Gastrocnemius medialis (tissue), 4 donors: ENCODE measurements at regions not wholly inside any gene's neighbourhood (a gene's known extent, or its start where the extent isn't known, plus 50 kb on each side); places are given as distances from the start of the nearest gene placed in this dataset.

ENCODE experiments used
- CTCF ChIP-seq, 5 experiments: fragments of 450-650 bp in 3 of 5; fragments of 200-600 bp in 2 of 5; sonication (generic) in 2 of 5; IDR thresholded peaks in 4 of 5; conservative IDR thresholded peaks in 1 of 5; 1 replicate in 4 of 5; 2 replicates in 1 of 5; pipeline ENCODE4 v1.5.1; 2016 to 2019; ENCODE audit warnings: antibody characterized with exemption in 5 of 5, mild to moderate bottlenecking in 3 of 5, moderate library complexity in 3 of 5
- POLR2A ChIP-seq, 2 donors: fragments of 450-650 bp; IDR thresholded peaks; one replicate each; pipeline ENCODE4 v1.6.1; 2017; ENCODE audit warnings: antibody characterized with exemption in 2 of 2, mild to moderate bottlenecking in 2 of 2, moderate library complexity in 2 of 2

- TF ChIP-seq CTCF (IDR thresholded peaks at IDR 0.05 in 4 of 5, conservative IDR thresholded peaks at IDR 0.05 in 1 of 5): no peak
- no peak for TF ChIP-seq POLR2A (IDR thresholded peaks at IDR 0.05)
These were observed 465.9 kb upstream of the ARID1B start for GRCh38 chr6:156311291-156311690.
